CD4-positive, CD25-positive, alpha-beta regulatory T cell (primary cell): ENCODE measurements at regions not wholly inside any gene's neighbourhood (a gene's known extent, or its start where the extent isn't known, plus 50 kb on each side); places are given as distances from the start of the nearest gene placed in this dataset.

ENCODE experiments used
- ATAC-seq, 2 donors: fragments of 150-1000 bp; cut with Tn5 transposase; one replicate each; pipeline ENCODE4 v1.10.0; 2021; ENCODE audit warnings: low read depth in 2 of 2, moderate number of reproducible peaks in 2 of 2, moderate library complexity in 1 of 2
- DNase-seq, 3 donors: peaks; one replicate each; pipeline versions ENCODE4 v3.0.0 to v3.0.0-alpha.2; 2012 to 2022; ENCODE audit warnings: mixed read lengths in 1 of 3
- H3K27ac ChIP-seq: one replicate; pipeline ENCODE4 v1.7.0; 2013; ENCODE audit warnings: mild to moderate bottlenecking, low read length; ENCODE audit not compliant: insufficient read depth, poor library complexity, severe bottlenecking
- H3K27me3 ChIP-seq: one replicate; pipeline ENCODE4 v1.7.0; 2013; ENCODE audit warnings: low read length; ENCODE audit not compliant: control insufficient read depth, insufficient read depth
- H3K36me3 ChIP-seq: one replicate; pipeline ENCODE4 v1.7.0; 2013; ENCODE audit warnings: mild to moderate bottlenecking, low read length, moderate library complexity; ENCODE audit not compliant: control insufficient read depth, insufficient read depth
- H3K4me1 ChIP-seq: 2 replicates; pipeline ENCODE4 v1.7.0; 2013; ENCODE audit warnings: mild to moderate bottlenecking, low read length; ENCODE audit not compliant: insufficient read depth, control insufficient read depth, poor library complexity, severe bottlenecking
- H3K4me3 ChIP-seq: one replicate; pipeline ENCODE4 v1.7.0; 2013; ENCODE audit warnings: low read depth, mild to moderate bottlenecking, low read length, moderate library complexity
- H3K9me3 ChIP-seq, 2 experiments: 1 replicate in 1 of 2; 2 replicates in 1 of 2; pipeline ENCODE4 v1.7.0; 2013; ENCODE audit warnings: low read length in 2 of 2, mild to moderate bottlenecking in 1 of 2, moderate library complexity in 1 of 2; ENCODE audit not compliant: control insufficient read depth in 2 of 2
- H3K27ac Mint-ChIP-seq, 3 donors: one replicate each; pipeline ENCODE4 v1.8.0; 2020 to 2022; ENCODE audit warnings: mild to moderate bottlenecking in 3 of 3, mixed read lengths in 3 of 3, moderate library complexity in 2 of 3
- H3K27me3 Mint-ChIP-seq: one replicate; pipeline ENCODE4 v1.8.0; 2022; ENCODE audit warnings: mild to moderate bottlenecking, mixed read lengths
- H3K36me3 Mint-ChIP-seq: one replicate; pipeline ENCODE4 v1.8.0; 2020; ENCODE audit warnings: mixed read lengths
- H3K4me1 Mint-ChIP-seq, 4 donors: one replicate each; pipeline ENCODE4 v1.8.0; 2020 to 2022; ENCODE audit warnings: mixed read lengths in 4 of 4, mild to moderate bottlenecking in 1 of 4
- H3K4me3 Mint-ChIP-seq, 4 donors: one replicate each; pipeline ENCODE4 v1.8.0; 2020 to 2022; ENCODE audit warnings: mild to moderate bottlenecking in 4 of 4, mixed read lengths in 4 of 4, moderate library complexity in 3 of 4
- H3K9me3 Mint-ChIP-seq, 7 donors: one replicate each; pipeline ENCODE4 v1.8.0; 2020 to 2022; ENCODE audit warnings: mixed read lengths in 7 of 7, mild to moderate bottlenecking in 3 of 7, moderate library complexity in 2 of 7

DNA sequence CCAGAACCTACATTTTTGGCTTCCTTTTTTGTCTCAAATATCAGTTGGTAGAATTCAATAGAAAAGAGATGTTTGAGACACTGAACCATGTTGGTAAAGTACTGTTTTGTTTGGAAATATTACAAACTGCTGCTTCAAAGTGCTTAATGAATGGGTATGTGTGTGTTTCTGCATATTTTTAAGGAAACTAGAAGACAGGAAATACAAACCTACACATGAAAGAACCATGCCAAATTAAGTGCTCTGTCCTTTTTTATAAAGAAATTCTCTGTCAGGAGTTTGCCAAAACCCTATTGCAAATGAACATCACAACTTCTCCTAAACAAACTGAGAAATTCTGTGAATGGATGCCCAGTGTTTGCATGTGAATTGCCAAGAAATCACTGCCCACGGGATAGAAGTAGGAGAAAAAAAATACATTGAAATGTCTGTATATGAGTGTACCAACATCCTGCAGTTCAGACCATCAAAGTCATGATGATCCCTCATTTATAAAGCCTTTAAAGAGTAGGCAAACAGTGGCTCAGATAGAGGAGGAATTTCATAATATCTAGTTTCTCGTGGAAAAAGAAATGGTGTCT is 69.6 kb upstream of the RND3 start:
- H3K27me3 ChIP-seq, result no peaks in the 10 kb centered on the region
- H3K4me1 ChIP-seq, result no peaks in the 10 kb centered on the region
- no peaks in the 10 kb centered on the region for H3K4me1 Mint-ChIP-seq
- H3K9me3 Mint-ChIP-seq, result peaks cover 0 to 1% (median 0%) of the 10 kb centered on the region in 7 donors
- H3K27ac Mint-ChIP-seq, result no peak overlapping the region
- H3K27me3 Mint-ChIP-seq, result peaks cover 4% of the 10 kb centered on the region
- no peak overlapping the region for H3K4me3 Mint-ChIP-seq
- ATAC-seq, result no peak
- H3K36me3 Mint-ChIP-seq, result no peaks in the 10 kb centered on the region
- H3K36me3 ChIP-seq, result no peaks in the 10 kb centered on the region
- H3K4me3 ChIP-seq, result no peak overlapping the region
- DNase-seq, result no peak
- no peak overlapping the region for H3K27ac ChIP-seq
- no peaks in the 10 kb centered on the region for H3K9me3 ChIP-seq

GRCh38 chr2:150555611-150556356 is 68.3 kb upstream of the RND3 start:
- Mint-ChIP-seq H3K27me3 (peaks cover 4% of the 10 kb centered on the region), H3K4me1 (no peaks in the 10 kb centered on the region), H3K4me3 (no peak overlapping the region), H3K36me3 (no peaks in the 10 kb centered on the region), H3K27ac (no peak overlapping the region), H3K9me3 (peaks cover 0 to 1% (median 0%) of the 10 kb centered on the region in 7 donors)
- no peaks in the 10 kb centered on the region for H3K27me3 ChIP-seq
- H3K4me1 ChIP-seq, result no peaks in the 10 kb centered on the region
- no peaks in the 10 kb centered on the region for H3K9me3 ChIP-seq
- H3K27ac ChIP-seq, result no peak overlapping the region
- H3K4me3 ChIP-seq, result no peak overlapping the region
- no peaks in the 10 kb centered on the region for H3K36me3 ChIP-seq
- DNase-seq (no peak), ATAC-seq (no peak)

DNA sequence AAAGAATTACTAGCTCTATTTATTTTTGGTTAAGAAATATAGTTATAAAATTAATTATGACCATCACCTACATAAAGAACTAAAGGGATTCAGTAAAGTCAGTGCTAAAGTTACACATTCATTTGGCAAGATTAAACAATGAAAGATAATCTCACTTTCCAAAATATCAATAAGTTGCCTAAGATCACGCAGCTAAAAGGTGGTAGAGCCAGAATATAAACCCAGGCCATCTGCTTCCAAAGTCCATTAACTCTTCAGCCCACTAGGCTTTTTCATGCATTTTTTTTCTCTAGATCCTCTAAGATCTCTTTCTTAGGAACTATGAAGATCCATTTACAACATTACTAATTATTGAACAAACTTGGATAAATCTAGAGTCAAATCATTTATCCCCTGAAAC is 66.6 kb upstream of the RND3 start:
- no peaks in the 10 kb centered on the region for H3K9me3 ChIP-seq
- Mint-ChIP-seq H3K27ac (no peak overlapping the region), H3K4me3 (no peak overlapping the region), H3K4me1 (no peaks in the 10 kb centered on the region), H3K27me3 (peaks cover 4% of the 10 kb centered on the region), H3K36me3 (no peaks in the 10 kb centered on the region), H3K9me3 (peaks cover 0 to 1% (median 0%) of the 10 kb centered on the region in 7 donors)
- no peak for DNase-seq
- H3K36me3 ChIP-seq, result no peaks in the 10 kb centered on the region
- ATAC-seq, result no peak
- no peaks in the 10 kb centered on the region for H3K4me1 ChIP-seq
- no peak overlapping the region for H3K27ac ChIP-seq
- H3K4me3 ChIP-seq, result no peak overlapping the region
- no peaks in the 10 kb centered on the region for H3K27me3 ChIP-seq

DNA sequence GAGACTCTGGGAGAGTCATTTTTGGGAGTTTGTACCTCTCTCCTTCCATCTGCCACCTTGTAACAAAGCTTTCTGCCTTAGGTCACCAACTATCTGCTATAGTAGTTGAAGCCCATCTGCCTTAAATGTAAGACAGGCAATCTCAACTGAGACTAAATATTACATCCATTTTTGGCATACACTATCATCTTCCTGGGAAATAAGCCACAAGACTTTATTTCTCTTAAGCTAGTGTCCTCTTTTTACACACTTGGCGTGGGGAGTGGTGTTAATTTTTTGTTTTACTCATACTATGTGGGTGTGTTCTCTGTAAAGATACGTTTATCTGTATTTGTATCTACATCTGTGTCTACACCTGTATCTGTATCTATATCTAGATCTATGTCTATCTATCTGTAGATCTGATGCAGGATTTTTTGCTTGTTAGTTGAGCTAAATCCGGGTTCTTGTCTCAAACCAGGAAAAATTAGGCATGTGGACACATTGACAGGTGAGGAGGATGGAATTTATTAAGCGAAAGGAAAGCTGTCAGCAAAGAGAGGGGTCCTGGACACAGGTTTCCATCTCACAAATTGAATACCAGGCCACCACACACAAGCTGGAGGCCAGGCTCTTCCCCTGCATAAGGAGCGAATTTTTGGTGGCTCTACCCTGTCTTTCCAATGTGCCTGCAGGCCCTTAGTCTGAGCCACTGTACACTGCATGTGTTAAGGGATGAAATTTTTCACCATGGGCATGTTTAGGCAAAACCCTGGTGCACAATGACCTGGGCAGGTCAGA is 64.8 kb upstream of the RND3 start:
- Mint-ChIP-seq H3K4me1 (no peaks in the 10 kb centered on the region), H3K27me3 (peaks cover 4% of the 10 kb centered on the region), H3K36me3 (no peaks in the 10 kb centered on the region), H3K9me3 (peaks cover 0 to 1% (median 0%) of the 10 kb centered on the region in 7 donors), H3K27ac (no peak overlapping the region), H3K4me3 (no peak overlapping the region)
- ATAC-seq (no peak), DNase-seq (no peak)
- Histone ChIP-seq H3K4me1 (no peaks in the 10 kb centered on the region), H3K27ac (no peak overlapping the region), H3K36me3 (no peaks in the 10 kb centered on the region), H3K27me3 (no peaks in the 10 kb centered on the region), H3K4me3 (no peak overlapping the region), H3K9me3 (no peaks in the 10 kb centered on the region)

DNA sequence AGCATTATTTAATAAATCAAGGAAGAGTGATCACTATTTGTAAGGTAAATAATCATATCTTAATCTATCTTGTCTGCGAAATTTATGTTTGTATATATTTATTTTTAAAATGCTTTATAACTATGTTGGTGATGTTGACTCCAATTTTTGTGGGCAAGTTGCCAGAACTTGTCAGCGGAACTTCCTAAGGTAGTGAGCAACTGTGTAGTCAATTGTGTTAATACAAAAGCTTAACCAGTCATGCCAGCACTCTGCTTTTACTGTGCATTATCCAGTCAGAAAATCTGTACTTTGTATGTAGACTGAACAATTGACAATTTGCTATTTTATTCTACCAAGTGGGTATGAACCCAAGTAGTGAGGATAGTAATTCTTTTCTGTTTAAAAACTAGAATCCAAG is 61.9 kb upstream of the RND3 start:
- Mint-ChIP-seq H3K4me3 (no peak overlapping the region), H3K27me3 (no peaks in the 10 kb centered on the region), H3K27ac (no peak overlapping the region), H3K4me1 (no peaks in the 10 kb centered on the region), H3K9me3 (peaks cover 0 to 1% (median 0%) of the 10 kb centered on the region in 7 donors), H3K36me3 (no peaks in the 10 kb centered on the region)
- H3K27ac ChIP-seq, result no peak overlapping the region
- H3K4me3 ChIP-seq, result no peak overlapping the region
- H3K9me3 ChIP-seq, result no peaks in the 10 kb centered on the region
- H3K27me3 ChIP-seq, result no peaks in the 10 kb centered on the region
- H3K4me1 ChIP-seq, result no peaks in the 10 kb centered on the region
- ATAC-seq (no peak), DNase-seq (no peak)
- H3K36me3 ChIP-seq, result no peaks in the 10 kb centered on the region

GRCh38 chr2:150548527-150548926 is 61.1 kb upstream of the RND3 start:
- H3K36me3 ChIP-seq, result no peaks in the 10 kb centered on the region
- H3K4me1 ChIP-seq, result no peaks in the 10 kb centered on the region
- H3K4me3 Mint-ChIP-seq, result no peak overlapping the region
- ATAC-seq, result no peak
- peaks cover 0 to 3% (median 0%) of the 10 kb centered on the region in 7 donors for H3K9me3 Mint-ChIP-seq
- H3K36me3 Mint-ChIP-seq, result no peaks in the 10 kb centered on the region
- H3K27me3 ChIP-seq, result no peaks in the 10 kb centered on the region
- H3K27ac ChIP-seq, result no peak overlapping the region
- DNase-seq, result no peak
- H3K4me3 ChIP-seq, result no peak overlapping the region
- no peaks in the 10 kb centered on the region for H3K9me3 ChIP-seq
- no peak overlapping the region for H3K27ac Mint-ChIP-seq
- no peaks in the 10 kb centered on the region for H3K27me3 Mint-ChIP-seq
- H3K4me1 Mint-ChIP-seq, result no peaks in the 10 kb centered on the region

DNA sequence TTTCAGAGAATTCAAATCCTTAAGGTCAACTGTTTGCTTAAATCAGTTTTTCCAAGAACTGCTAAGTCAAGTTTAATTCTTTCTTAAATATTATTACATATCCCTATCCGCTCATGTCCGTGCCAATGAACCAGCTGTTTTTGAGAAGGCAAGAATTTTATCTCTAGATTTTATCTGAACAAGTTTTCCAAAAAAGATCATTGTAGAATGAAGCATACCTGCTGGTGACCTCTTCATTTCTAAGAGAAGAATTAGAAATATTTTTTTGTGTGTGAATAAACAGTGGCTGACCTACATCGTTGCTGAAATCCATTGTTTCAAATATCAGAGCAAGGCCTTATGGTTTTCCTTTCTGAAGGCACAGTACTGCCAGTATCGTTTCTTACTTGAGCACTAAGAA is 58.4 kb upstream of the RND3 start:
- H3K36me3 ChIP-seq, result no peaks in the 10 kb centered on the region
- no peaks in the 10 kb centered on the region for H3K9me3 ChIP-seq
- H3K27ac ChIP-seq, result no peak overlapping the region
- H3K4me1 ChIP-seq, result no peaks in the 10 kb centered on the region
- DNase-seq (no peak), ATAC-seq (no peak)
- no peak overlapping the region for H3K4me3 ChIP-seq
- H3K36me3 Mint-ChIP-seq, result no peaks in the 10 kb centered on the region
- H3K27me3 ChIP-seq, result no peaks in the 10 kb centered on the region
- peaks cover 4% of the 10 kb centered on the region for H3K27me3 Mint-ChIP-seq
- no peaks in the 10 kb centered on the region for H3K4me1 Mint-ChIP-seq
- H3K27ac Mint-ChIP-seq, result no peak overlapping the region
- H3K9me3 Mint-ChIP-seq, result peaks cover 0 to 7% (median 0%) of the 10 kb centered on the region in 7 donors
- H3K4me3 Mint-ChIP-seq, result no peak overlapping the region
